Ovary (tissue), 7 donors: ENCODE measurements at regions not wholly inside any gene's neighbourhood (a gene's known extent, or its start where the extent isn't known, plus 50 kb on each side); places are given as distances from the start of the nearest gene placed in this dataset.

Source experiments
- DNase-seq, 5 donors: peaks; one replicate each; pipeline ENCODE4 v3.0.0-alpha.2; 2019 to 2020
- H3K27ac ChIP-seq, 2 donors: fragments of 200-600 bp; one replicate each; pipeline versions ENCODE4 v1.5.1 to v1.8.0; 2019 to 2022
- H3K27me3 ChIP-seq: fragments of 200-600 bp; one replicate; pipeline ENCODE4 v1.8.0; 2022
- H3K36me3 ChIP-seq: fragments of 200-600 bp; sonication (generic); one replicate; pipeline ENCODE4 v1.5.1; 2019
- H3K4me1 ChIP-seq: one replicate; pipeline ENCODE4 v1.8.1; 2013; ENCODE audit warnings: mild to moderate bottlenecking, moderate library complexity; ENCODE audit not compliant: insufficient read depth
- H3K4me3 ChIP-seq: fragments of 200-600 bp; sonication (generic); one replicate; pipeline ENCODE4 v1.5.1; 2017
- H3K9me3 ChIP-seq, 2 donors: fragments of 200-600 bp in 1 of 2; sonication (generic) in 1 of 2; one replicate each; pipeline versions ENCODE4 v1.5.1 to v1.8.1; 2013 to 2019; ENCODE audit warnings: mild to moderate bottlenecking in 1 of 2, moderate library complexity in 1 of 2
- EP300 ChIP-seq: sonication (generic); formaldehyde crosslinking; IDR thresholded peaks from one replicate; pipeline ENCODE4 v1.6.1; 2017; ENCODE audit warnings: antibody characterized with exemption
- POLR2A ChIP-seq: fragments of 450-650 bp; IDR thresholded peaks from one replicate; pipeline ENCODE4 v1.6.1; 2017; ENCODE audit warnings: antibody characterized with exemption, mild to moderate bottlenecking, moderate library complexity
- WGBS, 3 donors: extraction: QIAGEN DNeasy Blood & Tissue Kit in 1 of 3; methylation state at CpG; one replicate each; pipeline versions ENCODE4 v1.1.5 to v1.1.7; 2013 to 2017; 5-methylcytosine and 5-hydroxymethylcytosine counted together
- intact Hi-C, 4 donors: fragments of 100-400 bp; cut with DNase I; formaldehyde crosslinking; loops; one replicate each; pipeline versions ENCODE4 v1.11.0 to v1.15.1; 2022 to 2023
- TF ChIP-seq, protein P1 (sequence below), 3 donors: fragments of 450-650 bp in 2 of 3; fragments of 200-600 bp in 1 of 3; IDR thresholded peaks; one replicate each; pipeline versions ENCODE4 v1.5.1 to v1.8.0; 2016 to 2022; ENCODE audit warnings: antibody characterized with exemption in 3 of 3, mild to moderate bottlenecking in 1 of 3
- donor health status: DM: no; HTN: no; CAD: no; lungs with moderate emphysema.
- donor health status: DM: no; HTN: no; CAD: no.
- donor health status: Bipolar disorder and iron deficiency.
- donor health status: DM: no; HTN: no; CAD: no.
- donor health status: DM: yes; HTN: yes; CAD: no.

DNA sequence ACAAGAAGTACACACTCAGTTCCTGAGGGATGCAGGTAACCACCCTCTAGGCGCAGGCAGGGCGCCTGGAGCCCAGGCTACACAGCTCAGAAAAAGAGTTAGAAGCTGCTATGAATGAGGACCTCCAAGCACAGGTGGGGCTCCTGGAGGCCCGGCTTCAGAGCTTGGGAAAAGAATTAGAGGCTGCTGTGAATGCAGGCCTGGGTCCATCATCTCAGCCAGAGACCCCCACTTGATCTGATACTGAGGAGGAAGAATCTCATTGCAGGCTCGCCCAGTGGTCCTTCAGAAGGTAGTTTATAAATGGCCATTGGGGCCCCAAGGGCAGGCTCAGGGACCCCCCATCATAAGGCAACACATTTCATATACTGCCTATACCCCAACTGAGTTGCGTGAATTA is 556.4 kb downstream of the SLC6A15 start:
- no peak for TF ChIP-seq POLR2A
- TF ChIP-seq, protein P1, sequence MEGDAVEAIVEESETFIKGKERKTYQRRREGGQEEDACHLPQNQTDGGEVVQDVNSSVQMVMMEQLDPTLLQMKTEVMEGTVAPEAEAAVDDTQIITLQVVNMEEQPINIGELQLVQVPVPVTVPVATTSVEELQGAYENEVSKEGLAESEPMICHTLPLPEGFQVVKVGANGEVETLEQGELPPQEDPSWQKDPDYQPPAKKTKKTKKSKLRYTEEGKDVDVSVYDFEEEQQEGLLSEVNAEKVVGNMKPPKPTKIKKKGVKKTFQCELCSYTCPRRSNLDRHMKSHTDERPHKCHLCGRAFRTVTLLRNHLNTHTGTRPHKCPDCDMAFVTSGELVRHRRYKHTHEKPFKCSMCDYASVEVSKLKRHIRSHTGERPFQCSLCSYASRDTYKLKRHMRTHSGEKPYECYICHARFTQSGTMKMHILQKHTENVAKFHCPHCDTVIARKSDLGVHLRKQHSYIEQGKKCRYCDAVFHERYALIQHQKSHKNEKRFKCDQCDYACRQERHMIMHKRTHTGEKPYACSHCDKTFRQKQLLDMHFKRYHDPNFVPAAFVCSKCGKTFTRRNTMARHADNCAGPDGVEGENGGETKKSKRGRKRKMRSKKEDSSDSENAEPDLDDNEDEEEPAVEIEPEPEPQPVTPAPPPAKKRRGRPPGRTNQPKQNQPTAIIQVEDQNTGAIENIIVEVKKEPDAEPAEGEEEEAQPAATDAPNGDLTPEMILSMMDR (IDR thresholded peaks at IDR 0.05), result no peak
- no peak for TF ChIP-seq EP300
- DNase-seq, result no peak
- Histone ChIP-seq H3K4me1 (no peaks in the 10 kb centered on the region), H3K9me3 (no peaks in the 10 kb centered on the region), H3K27ac (no peak overlapping the region), H3K4me3 (no peak overlapping the region), H3K36me3 (no peaks in the 10 kb centered on the region), H3K27me3 (no peaks in the 10 kb centered on the region)
- WGBS, 3 donors, result 85 to 96% (median 93%) methylated on average over 5 of the region's 5 CpGs
- intact Hi-C loops, result no loop called here

DNA sequence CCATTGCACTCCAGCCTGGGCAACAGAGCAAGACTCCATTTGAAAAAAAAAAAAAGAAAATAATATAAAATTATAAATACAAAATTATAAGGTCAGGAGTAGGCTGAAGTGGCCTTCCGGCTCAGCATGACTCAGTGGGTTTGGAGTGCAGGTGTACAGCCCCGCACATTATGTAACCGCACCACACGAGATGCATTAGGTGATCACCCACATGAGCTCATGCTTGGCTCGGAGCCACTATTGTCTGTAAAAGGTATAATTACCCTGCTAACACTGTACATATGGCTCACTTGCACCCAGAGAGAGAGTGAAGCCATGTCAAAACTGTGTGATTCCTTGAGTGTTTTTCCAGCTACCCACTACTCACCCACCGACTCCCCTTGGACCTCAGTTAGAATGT is 557.0 kb downstream of the SLC6A15 start:
- no peaks in the 10 kb centered on the region for H3K27me3 ChIP-seq
- no peak overlapping the region for H3K27ac ChIP-seq
- intact Hi-C loops, result no loop called here
- H3K36me3 ChIP-seq, result no peaks in the 10 kb centered on the region
- TF ChIP-seq, protein P1 (IDR thresholded peaks at IDR 0.05), result no peak
- no peak for TF ChIP-seq EP300
- WGBS, 3 donors, result 87 to 90% (median 88%) methylated on average over 6 of the region's 6 CpGs
- no peaks in the 10 kb centered on the region for H3K4me1 ChIP-seq
- H3K4me3 ChIP-seq, result no peak overlapping the region
- no peak for DNase-seq
- no peaks in the 10 kb centered on the region for H3K9me3 ChIP-seq

DNA sequence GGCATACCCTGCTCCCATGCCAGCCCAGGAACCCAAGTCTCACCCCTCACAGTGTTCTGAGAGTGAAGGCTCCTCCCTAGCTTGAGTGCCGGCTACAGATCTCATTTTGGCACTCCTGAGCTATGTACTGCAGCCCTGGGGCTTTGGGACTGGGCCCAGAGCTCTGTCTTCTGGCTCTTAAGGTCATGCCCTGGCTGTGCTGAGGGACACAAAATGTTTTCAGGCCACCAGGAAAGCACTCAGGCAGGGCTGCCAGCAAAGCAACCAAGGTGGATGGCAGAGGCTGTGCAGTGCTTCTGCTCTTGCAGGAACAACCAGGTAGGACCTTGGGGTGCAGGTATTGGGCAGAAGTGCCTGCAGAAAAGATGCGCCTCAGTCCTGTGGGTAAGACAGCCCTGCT is 564.0 kb downstream of the SLC6A15 start:
- 67 to 85% (median 83%) methylated on average over 2 of the region's 2 CpGs for WGBS, 3 donors
- H3K36me3 ChIP-seq, result no peaks in the 10 kb centered on the region
- H3K4me1 ChIP-seq, result no peaks in the 10 kb centered on the region
- H3K27ac ChIP-seq, result no peak overlapping the region
- H3K9me3 ChIP-seq, result no peaks in the 10 kb centered on the region
- TF ChIP-seq, protein P1 (IDR thresholded peaks at IDR 0.05), result no peak
- TF ChIP-seq POLR2A (no peak), EP300 (no peak)
- H3K27me3 ChIP-seq, result no peaks in the 10 kb centered on the region
- no peak for DNase-seq
- intact Hi-C loops, result no loop called here
- H3K4me3 ChIP-seq, result no peak overlapping the region

DNA sequence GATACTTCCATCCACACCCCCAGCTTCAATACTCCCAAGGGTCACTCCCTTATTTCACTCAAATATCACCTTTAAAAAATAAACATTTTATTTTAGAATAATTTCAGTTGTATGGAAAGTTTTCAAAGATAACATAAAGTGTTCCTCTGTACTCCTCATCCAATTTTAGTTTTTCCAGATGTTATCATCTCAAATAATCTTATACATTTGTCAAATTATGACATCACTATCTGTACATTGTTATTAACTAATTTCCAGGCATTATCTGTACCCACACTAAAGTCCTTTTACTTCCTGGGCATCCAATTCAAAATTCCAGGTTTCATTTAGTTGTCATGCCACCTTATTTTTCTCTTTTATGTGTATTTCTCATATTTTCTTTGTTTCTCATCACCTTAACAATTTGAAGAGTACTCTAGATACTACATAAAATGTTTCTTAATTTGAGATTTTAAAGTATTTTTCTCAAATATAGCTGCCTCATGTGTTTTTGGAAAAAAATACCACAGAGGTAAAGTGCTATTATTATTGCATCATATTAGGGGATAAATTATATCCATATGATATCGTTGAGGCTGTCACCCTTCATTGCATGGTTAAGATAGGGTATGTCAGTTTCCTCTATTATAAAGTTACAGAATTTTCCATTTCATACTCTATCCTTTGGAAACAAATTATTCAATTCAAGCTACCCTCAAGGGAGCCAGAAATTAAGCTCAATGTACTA is 571.0 kb downstream of the SLC6A15 start:
- TF ChIP-seq POLR2A (no peak), EP300 (no peak)
- TF ChIP-seq, protein P1 (IDR thresholded peaks at IDR 0.05), result no peak
- Histone ChIP-seq H3K4me3 (no peak overlapping the region), H3K9me3 (no peaks in the 10 kb centered on the region), H3K27me3 (no peaks in the 10 kb centered on the region), H3K27ac (no peak overlapping the region), H3K4me1 (no peaks in the 10 kb centered on the region), H3K36me3 (no peaks in the 10 kb centered on the region)
- WGBS, 3 donors, result 60 to 71% (median 67%) methylated on average over 1 of the region's 1 CpG
- intact Hi-C loops, result no loop called here
- no peak for DNase-seq
